Renal cortex interstitium (tissue), 11 donors: ENCODE measurements at regions not wholly inside any gene's neighbourhood (a gene's known extent, or its start where the extent isn't known, plus 50 kb on each side); places are given as distances from the start of the nearest gene placed in this dataset.
A peak's percentile ranks its signal among the peaks of the same experiment; 100 is the strongest.
"Not testable (repeated sequence)": the region's sequence is repeated elsewhere in the genome, so short reads cannot be mapped to it uniquely, and the experiment has no call there.

Source experiments
- DNase-seq, 11 donors: peaks; one replicate each; pipeline ENCODE4 v3.0.0-alpha.2; 2013; ENCODE audit warnings: low read depth in 9 of 11, low spot score in 4 of 11; ENCODE audit errors: extremely low read depth in 1 of 11

DNA sequence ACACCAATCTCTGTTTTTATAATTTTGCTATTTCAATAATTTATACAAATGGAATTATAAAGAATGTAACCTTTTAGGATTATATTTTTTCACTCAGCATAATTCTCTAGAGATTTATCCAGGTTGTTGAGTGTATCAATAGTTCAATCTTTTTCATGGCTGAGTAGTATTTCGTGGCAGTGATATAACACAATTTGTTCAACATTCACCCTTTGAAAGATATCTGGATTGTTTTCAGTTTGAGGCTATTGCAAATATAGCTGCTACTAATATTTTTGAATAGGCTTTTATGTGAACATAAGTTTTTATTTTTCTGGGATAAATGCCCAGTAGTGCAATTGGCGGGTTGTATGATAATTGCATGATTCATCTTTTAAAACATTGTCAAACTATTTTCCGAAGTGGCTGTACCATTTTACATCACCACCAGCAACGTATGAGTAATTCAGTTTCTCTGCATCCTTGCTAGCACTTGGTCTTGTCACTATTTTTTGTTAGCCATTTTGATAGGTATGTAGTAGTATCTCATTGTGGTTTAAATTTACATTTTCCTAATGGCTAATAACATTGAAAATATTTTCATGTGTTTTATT lies 55.6 kb upstream of the ABCD3 start:
- no peak for DNase-seq

DNA sequence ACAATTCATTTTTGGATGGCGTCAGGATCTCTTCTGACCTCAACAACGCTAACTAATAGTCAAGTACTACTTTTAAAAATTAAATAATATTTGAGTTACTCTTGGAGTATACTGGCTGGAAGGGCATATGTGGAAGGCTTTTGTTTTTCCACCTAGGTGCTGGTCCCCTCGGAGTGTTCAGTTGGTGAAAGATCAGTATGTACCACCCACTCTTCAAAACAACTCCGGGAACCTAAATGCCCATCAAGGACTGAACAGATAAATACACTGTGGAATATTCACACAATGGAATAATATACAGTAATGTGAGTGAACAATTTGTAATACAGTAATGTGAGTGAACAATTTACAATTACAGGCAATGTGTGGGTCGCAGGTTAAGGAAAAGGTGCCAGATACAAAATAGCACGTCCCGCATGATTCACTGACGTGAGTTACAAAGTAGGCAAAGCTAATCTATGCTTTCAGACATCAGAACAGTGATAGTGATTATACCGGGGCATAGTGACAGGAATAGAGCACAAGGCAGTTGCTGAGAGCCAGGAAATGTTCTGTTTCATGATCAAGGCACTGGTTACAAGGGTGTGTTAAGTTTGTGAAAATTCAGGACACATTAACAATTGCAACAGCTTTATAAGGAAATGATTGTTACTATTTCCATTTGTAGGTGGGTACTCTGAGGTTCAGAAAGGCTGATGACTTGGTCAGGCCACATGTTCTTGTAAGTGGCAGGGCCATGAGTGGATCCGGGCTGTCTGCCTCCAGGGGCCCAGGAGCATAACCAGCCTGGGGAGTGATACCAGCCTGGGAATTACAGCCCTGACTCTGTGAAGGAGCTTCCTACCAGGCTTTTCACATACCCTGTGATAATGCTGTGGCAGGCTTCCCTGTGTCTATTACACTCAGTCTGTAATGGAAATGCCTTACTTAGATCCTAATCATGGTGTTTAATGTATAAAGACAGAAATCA lies 59.3 kb upstream of the ABCD3 start:
- DNase-seq: no peak

DNA sequence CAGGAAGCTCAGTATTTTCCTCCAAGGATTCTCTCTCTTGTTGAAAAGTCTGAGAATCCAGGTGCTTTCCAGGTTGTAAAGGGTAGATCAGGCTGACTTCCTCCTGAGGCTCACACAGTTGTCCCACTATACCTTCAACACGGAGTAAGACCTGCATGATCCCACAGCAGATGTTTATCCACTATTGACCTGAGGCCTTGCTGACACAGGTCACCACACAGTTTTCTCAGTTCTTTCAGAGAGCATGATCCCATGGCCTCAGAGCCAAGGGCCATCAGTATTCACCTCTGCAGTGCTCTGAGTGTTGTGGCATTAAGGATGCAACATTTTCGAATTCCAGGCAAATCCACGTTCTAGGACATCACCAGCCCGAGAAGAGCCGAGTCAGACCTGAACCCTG lies 60.5 kb upstream of the ABCD3 start:
- no peak for DNase-seq

DNA sequence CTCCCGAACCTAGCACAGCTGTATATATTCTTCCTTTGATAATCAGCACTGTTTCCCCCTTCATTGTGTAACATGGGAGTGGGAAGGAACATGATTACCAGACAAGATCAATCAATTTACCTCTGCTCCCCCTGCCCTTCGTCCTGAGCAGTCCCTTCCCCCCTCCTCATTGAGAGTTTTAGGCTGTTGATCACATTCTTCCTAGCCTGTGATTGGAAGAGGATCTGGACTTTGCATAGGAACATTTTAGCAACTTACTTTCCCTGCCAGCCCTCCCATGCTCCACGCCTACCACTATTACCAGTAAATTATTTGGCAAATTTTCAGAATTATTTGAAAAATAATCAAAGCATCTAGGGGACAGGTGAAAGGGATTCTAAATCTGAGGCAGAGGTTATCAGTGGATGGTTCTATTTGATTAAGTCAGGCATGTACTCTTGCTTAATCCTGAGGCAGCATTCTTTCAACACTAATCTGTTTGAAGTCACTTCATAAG lies 62.7 kb upstream of the ABCD3 start:
- no peak for DNase-seq

DNA sequence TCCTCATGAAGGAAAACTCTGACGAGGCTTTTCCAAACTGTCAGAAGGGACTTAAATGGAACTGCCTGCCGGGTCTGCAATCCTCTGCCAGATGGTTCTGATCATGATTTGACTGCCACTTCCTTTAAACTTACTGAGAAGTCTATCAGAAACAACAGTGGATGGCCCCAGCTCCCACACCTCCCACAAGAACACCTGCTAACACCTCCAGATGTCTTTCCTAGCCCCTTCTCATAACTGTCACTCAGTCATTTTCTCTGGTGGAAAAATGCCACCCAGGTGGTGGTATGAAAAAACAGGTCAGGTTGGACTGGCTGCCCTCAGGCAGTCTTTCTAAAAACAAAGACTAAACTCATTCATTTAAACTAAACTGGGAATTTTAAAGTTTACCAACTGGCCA lies 66.7 kb upstream of the ABCD3 start:
- DNase-seq: no peak

DNA sequence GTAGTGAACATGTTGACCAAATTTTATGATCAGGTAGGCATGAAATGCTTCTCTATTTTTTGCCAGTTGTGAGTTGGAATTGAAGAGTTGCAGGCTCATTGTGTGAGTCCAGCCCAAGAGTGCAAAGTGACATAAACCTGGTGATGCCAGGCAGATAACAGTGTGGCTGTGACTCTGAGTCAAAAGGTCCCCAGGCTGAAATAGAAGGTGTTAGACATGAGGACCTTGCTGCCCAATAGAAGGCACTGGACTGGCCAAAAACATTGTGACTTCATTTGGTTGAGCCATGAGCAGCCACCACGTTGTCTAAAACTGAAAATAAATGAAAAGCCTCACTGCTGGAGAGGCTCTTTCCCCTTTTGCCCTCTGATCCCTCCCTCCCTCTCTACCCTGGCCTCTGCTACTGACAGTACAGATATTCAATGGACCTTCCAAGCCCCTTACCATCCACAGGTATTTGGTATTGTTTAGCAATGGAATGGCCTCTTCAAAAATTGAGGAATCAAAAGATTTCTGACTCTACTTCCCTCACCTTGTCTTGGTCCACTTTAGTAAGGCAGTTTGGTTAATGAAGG lies 67.8 kb upstream of the ABCD3 start:
- DNase-seq: no peak

DNA sequence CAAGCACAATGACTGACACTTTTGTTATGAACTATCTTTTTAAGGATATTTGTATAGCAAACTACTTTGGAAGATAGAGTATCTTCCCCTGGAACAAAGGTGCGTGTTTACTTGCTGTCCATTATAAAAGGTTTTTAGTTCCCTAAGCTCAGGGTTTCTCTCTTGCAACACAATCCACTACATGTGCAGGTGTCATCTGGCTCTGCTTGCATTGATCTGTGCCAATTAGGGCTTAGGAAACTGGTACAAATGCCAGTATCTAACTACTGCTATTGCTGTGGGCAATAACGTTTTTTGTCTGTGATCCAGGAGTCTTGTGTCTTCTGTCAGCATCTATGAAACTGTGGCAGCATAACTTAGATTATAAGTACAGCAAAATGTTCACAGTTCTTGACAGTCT lies 68.3 kb upstream of the ABCD3 start:
- no peak for DNase-seq

DNA sequence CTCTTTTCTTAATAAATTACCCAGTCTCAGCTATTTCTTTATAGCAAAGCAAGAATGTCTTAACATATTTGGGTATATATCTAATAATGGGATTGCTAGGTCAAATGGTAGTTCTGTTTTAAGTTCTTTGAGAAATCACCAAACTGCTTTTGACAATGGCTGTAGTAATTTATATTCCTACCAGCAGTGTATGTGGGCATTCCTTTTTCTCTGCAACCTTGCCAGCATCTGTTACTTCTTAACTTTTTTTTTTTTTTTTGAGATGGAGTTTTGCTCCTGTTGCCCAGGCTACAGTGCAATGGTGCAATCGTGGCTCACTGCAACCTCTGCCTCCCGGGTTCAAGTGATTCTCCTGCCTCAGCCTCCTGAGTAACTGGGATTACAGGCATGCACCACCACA lies 69.8 kb upstream of the ABCD3 start:
- DNase-seq: not testable (repeated sequence)

DNA sequence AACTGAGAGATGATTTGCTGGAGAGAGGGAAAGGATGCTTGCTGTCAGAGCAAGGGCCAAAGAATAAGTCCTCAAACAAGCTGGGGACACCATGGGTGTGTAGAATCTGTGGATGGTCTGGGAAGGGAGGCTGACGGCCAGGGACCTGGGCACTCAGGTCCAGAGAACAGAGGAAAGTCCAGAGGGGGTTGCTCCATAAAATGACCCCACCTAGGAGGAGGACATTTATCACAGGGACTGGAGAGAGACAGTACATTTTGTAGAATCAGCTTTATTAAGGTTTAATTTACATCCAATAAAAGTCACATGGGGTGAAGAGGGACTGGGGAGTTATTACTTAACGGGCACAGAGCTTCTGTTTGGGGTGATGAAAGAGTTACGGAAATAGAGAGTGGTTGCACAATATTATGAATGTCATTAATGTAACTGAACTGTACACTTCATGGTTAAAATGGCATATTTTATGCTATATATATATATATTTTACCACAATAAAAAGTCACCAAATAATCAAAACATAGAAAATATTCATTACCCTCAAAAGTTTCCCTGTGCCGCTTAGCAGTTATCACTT lies 73.0 kb upstream of the ABCD3 start:
- no peak for DNase-seq

DNA sequence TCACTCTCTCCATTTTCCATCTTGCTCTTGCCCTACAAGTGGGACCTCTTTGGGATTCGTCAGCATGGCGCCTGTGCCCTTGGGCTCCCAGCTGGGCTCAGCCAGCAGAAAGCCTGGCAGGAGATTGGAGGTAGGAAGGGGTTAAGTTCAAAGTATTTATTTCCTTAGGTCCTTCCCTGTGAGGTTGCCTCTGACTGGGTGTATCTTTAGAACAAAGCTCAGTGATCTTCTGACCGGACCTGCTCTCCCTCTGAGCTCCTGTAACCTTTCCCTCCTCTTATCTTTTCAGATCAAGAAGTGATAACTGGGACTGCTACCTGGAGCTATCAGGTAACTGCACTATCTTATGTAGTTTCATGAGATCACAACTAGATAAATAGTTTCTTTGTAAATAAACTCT lies 75.8 kb upstream of the ABCD3 start:
- no peak for DNase-seq

DNA sequence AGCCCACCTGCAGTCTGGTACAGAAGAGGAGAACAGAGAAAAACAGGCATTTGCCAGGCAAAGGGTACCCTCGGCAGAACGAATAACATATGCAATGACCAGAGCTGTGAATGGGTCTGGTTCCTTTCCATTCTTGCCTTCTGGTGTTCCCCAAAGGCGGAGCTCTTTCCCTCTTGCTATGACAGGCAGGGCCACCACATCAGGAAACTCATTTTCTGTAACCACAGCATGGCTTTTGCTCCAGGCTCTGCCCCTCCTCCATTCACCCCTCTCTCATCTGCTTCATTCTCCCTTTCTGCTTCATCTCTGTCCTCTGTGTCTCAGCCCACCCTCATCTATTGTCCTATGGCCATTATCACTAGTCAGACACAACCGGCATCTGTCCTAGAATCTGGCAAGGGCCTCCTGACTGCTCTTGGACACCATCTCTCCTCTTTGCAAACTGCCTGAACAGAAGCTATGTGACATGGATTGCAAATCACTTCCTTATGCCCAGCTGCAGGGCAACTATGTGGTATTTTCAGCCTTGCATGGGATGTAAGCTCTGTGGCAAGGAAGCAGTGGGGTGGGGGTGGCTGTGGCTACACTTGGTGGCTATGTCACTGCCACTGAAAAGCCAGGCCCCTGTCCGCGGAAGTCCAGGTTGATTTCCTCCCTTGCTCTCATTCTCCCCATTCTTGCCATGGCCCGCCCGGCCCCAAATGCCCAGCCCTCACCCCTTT lies 78.8 kb upstream of the ABCD3 start:
- no peak for DNase-seq

DNA sequence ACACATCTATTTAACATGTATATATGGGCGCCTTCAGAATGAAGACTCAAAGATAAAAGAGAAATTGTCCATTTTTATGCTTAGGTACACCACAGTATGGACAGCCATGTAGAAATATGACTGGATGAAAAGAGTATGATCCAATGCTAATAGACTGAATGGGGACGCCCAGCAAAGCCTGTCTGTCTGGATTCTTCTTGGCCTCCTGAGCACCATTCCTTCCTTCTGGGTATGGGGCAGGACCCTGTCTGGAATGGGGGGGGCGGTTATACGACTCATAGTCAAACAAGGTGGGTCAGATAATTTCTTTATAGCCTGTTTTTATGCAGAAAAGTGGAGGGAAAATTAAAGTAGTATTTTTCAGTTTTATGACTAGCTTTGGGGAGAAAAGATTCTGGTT lies 81.2 kb upstream of the ABCD3 start:
- DNase-seq: no peak

DNA sequence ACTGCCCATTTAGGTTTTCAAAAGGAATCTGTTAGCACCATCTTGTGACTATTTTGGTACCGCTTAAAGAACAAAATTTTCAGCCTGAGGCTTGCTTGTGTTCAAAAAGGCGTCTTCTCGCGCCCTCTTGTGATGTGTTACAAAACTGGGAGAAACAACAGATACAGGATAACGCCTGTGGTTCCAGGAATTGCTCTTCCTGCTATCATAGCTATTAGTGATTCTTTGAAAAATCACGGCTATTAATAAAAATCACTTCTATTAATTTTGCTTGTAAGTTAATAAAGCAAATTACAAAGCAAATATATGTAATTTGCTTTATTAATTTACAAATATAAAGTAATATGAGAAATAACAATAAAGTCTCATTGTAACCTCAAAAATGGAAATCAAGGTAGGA lies 82.2 kb upstream of the ABCD3 start:
- DNase-seq: peak; percentile 56 to 91 (median 79)

DNA sequence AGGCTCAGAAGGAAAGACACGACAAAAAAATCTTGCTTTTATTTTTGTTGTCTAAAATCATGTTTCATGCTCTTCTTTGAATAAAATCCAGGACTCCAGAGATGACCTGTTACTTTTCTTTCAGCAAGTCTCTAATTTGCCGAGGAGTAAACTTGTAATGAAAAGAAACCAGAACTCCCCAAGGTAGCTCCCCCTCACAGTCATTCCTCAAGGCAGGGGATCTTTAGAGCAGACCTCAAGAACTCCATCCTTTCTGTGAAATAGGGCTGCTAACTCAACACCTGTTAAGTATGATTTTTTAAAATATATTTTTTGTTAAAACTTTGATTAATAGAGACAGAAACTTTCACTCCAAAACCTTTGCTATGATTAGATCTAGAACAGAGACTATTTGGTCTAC lies 82.7 kb upstream of the ABCD3 start:
- no peak for DNase-seq

DNA sequence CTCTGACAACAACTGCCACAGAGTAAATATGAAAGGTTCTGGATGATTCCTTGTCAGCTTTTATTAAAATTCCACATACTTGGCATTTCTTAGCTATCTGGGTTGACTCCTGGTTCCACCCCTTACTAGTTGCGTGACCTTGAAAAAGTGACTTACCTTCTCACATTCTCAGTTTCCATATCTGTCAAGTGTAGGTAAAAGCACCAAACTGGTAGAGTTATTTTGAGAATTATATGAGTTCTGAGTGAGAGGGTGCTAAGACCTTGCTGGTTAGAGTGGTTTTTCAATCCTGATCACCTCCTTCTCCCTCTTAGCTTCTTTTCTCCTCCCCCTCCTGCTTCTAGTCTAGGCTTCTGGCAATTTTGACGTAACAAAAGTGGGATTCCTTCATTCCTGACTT lies 83.4 kb upstream of the ABCD3 start:
- DNase-seq: no peak

DNA sequence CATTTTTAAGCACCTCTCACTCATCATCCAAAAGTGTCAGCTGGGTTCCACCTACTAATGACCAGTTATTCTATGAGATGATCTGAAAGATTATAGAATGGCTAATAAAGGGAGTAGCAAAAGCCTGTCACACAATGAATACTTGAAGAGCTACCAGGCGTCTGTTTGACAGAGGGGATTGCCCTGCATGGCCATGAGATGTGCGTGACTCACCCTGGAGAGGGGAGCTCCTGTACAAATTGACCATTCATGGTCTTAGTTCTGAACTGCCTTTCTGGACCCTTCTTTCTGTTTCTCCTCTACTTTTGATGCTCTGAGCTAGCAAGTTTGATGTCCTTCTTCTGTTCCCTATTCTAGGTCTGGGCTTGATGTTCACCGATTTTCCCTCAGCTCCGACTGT lies 85.2 kb upstream of the ABCD3 start:
- DNase-seq: no peak

DNA sequence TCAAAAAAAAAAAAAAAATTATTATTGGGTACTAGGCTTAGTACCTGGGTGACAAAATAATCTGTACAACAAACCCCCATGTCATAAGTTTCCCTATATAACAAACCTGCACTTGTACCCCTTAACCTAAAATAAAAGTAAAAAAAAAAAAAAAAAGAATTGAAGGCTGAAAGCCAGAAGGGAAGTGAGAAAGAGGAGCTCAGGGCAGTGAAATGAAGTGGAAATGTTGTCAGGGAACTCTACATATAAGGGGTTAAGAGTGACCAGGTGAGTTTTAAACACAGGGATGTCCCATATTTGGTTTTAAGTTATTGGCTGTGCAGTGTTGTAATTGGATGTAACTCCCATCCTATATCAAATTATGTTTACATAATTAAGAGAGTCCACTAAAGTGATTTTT lies 85.7 kb upstream of the ABCD3 start:
- no peak for DNase-seq

DNA sequence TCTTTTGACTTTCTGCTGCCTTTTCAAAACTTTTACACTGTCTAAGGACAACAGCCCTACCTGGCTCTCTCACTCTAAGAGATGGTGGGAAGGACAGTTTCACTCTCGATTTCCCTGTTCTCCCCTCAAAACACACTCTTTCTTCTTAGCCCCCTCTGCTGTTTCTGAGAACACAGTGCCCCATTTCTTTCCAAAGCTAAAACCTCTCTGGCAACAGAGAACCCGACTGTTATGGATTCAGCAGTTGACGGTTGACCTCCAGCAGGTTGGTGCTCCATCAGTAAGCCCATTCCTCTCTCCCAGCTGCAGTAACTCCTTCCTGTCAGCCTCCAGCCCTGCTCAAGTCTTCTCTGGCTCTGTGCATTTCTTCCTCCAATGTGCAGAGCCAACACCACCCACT lies 88.2 kb upstream of the ABCD3 start:
- no peak for DNase-seq

DNA sequence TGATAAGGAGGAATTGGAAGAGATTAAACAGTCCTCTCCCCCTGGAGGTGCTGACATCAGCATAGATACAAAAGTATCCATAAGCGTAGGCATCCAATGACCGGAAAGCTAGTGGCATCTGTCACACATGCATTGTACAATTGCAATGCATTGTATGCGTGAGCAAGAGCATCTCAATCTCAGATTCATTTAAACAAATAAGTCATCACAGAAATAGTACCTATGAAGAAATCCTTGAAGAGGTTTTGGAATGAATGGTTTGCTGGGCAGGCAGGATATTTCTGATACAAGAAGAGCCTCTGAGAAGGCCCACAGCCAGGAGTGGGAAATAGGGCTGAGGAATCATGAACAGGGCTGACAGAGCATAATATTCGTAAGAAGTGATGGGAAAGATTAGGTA lies 88.9 kb upstream of the ABCD3 start:
- DNase-seq: no peak
